ENCODE measurements at regions not wholly inside any gene's neighbourhood (a gene's known extent, or its start where the extent isn't known, plus 50 kb on each side); places are given as distances from the start of the nearest gene placed in this dataset.

DNA sequence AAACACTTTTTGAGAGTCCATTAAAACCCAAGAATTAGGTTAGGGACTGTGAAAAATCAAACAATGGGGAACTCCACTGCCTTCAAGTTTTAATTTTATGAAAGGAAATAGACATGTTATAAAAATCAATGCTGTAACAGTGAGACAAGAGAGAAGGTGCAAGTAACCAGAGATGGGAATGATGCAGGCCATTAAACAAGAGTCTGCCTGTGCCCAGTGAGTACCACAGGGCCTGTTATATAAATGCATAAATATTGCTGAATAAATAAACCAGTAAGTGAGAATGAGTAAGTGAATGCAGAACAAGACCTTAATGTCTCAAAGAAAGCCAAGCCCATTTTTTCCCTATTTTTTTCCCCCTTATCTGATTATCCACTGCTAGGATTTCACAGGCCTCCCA is 53.3 kb upstream of the BMP2K start:
- no peaks in the 10 kb centered on the region for H3K27me3 ChIP-seq (replicated peaks)
- no peaks in the 10 kb centered on the region for H3K9me3 ChIP-seq (replicated peaks)
- DNase-seq (ENCODE audit: low read depth in 1 of 2, low spot score in 2 of 2), result no peak

More for the DNA sequence above, 53.3 kb upstream of the BMP2K start:
- H3K36me3 ChIP-seq, result no peaks in the 10 kb centered on the region
- no peak overlapping the region for H3K27ac ChIP-seq
- no peaks in the 10 kb centered on the region for H3K4me1 ChIP-seq (replicated peaks)
- no peak overlapping the region for H3K4me3 ChIP-seq

All from SJSA1 (cell line).